OCI-LY7 (cell line): ENCODE measurements at regions not wholly inside any gene's neighbourhood (a gene's known extent, or its start where the extent isn't known, plus 50 kb on each side); places are given as distances from the start of the nearest gene placed in this dataset.

Source experiments
- BruUV-seq: library from RNA; stranded (reverse); fragments of 400-500 nt; replicated peaks from 2 replicates; lab custom pipeline; 2021; lab: Mats Ljungman, UMichigan
- CTCF ChIA-PET: fragments of 300-600 bp; sonication (Branson Sonifier 250); formaldehyde crosslinking; loops from one replicate; lab custom pipeline; 2022; ENCODE audit warnings: antibody characterized with exemption; ENCODE audit not compliant: unreplicated experiment; lab: Charles Lee
- POLR2A ChIA-PET: fragments of 300-600 bp; sonication (Branson Sonifier 250); formaldehyde crosslinking; loops from one replicate; lab custom pipeline; 2022; ENCODE audit warnings: antibody characterized with exemption; lab: Charles Lee
- DNase-seq: peaks from one replicate; pipeline ENCODE4 v3.0.0-alpha.2; 2015; ENCODE audit warnings: low spot score
- H2AFZ ChIP-seq: fragments of 200-600 bp; sonication (generic), shearing (Covaris generic); 2 replicates; pipeline ENCODE4 v1.6.1; 2014; ENCODE audit warnings: mild to moderate bottlenecking, antibody characterized with exemption, low read length, moderate library complexity
- H3K27ac ChIP-seq: fragments of 200-600 bp; sonication (generic); 2 replicates; pipeline ENCODE4 v1.5.1; 2014; ENCODE audit warnings: mixed run types, low read depth, mild to moderate bottlenecking, moderate library complexity, low read length, inconsistent platforms; ENCODE audit not compliant: poor library complexity, severe bottlenecking
- H3K36me3 ChIP-seq: fragments of 200-600 bp; sonication (generic); 2 replicates; pipeline ENCODE4 v1.6.1; 2014; ENCODE audit warnings: mild to moderate bottlenecking, antibody characterized with exemption, low read length, moderate library complexity, mixed read lengths; ENCODE audit not compliant: insufficient read depth
- H3K4me1 ChIP-seq: fragments of 200-600 bp; sonication (generic); 2 replicates; pipeline ENCODE4 v1.5.1; 2014; ENCODE audit warnings: mild to moderate bottlenecking, low read length; ENCODE audit not compliant: insufficient read depth, poor library complexity, severe bottlenecking
- H3K4me2 ChIP-seq: fragments of 200-600 bp; sonication (generic); 2 replicates; pipeline ENCODE4 v1.6.1; 2014; ENCODE audit warnings: mild to moderate bottlenecking, low read length
- H3K4me3 ChIP-seq: fragments of 200-600 bp; sonication (generic); 2 replicates; pipeline ENCODE4 v1.5.1; 2014; ENCODE audit warnings: mild to moderate bottlenecking, low read depth, low read length; ENCODE audit not compliant: poor library complexity, severe bottlenecking
- H3K79me2 ChIP-seq: fragments of 200-600 bp; sonication (generic); 2 replicates; pipeline ENCODE4 v1.6.1; 2016; ENCODE audit warnings: low read depth, mild to moderate bottlenecking, low read length, moderate library complexity, mixed read lengths; ENCODE audit not compliant: insufficient read depth
- H3K9me2 ChIP-seq: fragments of 200-600 bp; sonication (generic); 2 replicates; pipeline ENCODE4 v1.6.1; 2016; ENCODE audit warnings: mild to moderate bottlenecking, low read length, mixed read lengths; ENCODE audit not compliant: insufficient read depth
- H3K9me3 ChIP-seq: fragments of 200-600 bp; sonication (generic); 2 replicates; pipeline ENCODE4 v1.6.1; 2014; ENCODE audit warnings: mild to moderate bottlenecking, mixed run types, low read length, mixed read lengths
- H4K20me1 ChIP-seq: fragments of 200-600 bp; sonication (generic); 2 replicates; pipeline ENCODE4 v1.6.1; 2014; ENCODE audit warnings: mild to moderate bottlenecking, antibody characterized with exemption, low read length, moderate library complexity, mixed read lengths; ENCODE audit not compliant: insufficient read depth
- EZH2phosphoT487 ChIP-seq: fragments of 200-600 bp; sonication (generic); IDR thresholded peaks from 2 replicates; pipeline ENCODE4 v1.6.1; 2018; ENCODE audit warnings: low read depth, borderline replicate concordance, mild to moderate bottlenecking, mixed run types, antibody characterized with exemption, low read length, moderate library complexity, mixed read lengths
- intact Hi-C: fragments of 100-400 bp; cut with micrococcal nuclease; formaldehyde crosslinking; loops from one replicate; pipeline ENCODE4 v1.10.0; 2022; ENCODE audit not compliant: unreplicated experiment
- TF ChIP-seq, protein P1 (sequence below): fragments of 200-600 bp; sonication (generic); conservative IDR thresholded peaks from 2 replicates; pipeline ENCODE4 v1.5.1; 2014; ENCODE audit warnings: mild to moderate bottlenecking, antibody characterized with exemption, low read length, moderate library complexity, mixed read lengths

DNA sequence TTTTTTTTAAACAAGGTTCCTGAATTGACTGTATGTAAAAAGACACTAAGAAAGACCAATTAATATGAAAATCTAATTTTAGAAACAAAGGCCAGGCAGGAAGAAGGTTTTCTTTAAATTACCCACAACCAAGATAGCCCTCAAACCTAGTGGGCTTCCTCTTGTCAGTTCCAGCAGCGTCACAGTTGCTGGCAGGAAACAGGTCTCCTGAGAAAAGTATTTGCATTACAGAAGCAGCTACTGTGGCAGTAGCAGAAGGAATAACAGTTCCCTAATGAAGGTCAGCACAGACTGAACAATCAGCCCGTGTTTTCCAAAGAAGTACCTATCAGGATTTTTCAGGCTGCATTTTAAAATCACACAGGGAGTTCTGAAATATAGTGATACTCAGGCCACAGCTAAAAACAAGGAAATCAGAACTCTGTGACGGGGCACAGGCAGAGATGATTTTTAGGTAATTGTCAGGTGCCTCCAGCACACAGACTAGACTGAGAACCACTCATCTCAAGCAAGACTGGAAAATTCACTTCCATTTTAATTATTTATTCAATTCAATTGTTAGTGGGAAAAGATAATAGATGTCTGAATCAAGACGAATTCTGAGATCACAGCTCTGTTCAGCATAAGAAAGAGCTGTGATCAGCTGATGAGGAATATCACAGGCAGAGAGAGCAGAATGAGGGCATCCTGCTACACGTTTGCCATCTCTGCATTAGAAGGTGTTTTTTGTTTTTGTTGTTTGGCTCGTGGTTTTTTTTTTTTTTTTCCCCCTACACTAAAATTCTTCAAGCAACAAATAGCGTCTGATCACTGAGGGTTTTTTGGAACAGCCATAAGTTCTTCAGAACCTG lies 230.5 kb upstream of the KHDRBS2 start:
- H2AFZ ChIP-seq: peak overlapping the region; percentile 92
- peak overlapping the region; percentile 53 for H3K4me3 ChIP-seq
- peaks cover 18% of the 10 kb centered on the region for H3K4me1 ChIP-seq
- H3K9me3 ChIP-seq: no peaks in the 10 kb centered on the region
- ChIA-PET CTCF (no interaction called here), POLR2A (interaction anchor here (0.6 to 1.3 kb wide), 4 partner anchors 11 to 217 kb away, joined by 3 to 6 read pairs (median 4); no protein-coding TSS in a partner anchor)
- peak; percentile 75 for DNase-seq
- TF ChIP-seq, protein P1, sequence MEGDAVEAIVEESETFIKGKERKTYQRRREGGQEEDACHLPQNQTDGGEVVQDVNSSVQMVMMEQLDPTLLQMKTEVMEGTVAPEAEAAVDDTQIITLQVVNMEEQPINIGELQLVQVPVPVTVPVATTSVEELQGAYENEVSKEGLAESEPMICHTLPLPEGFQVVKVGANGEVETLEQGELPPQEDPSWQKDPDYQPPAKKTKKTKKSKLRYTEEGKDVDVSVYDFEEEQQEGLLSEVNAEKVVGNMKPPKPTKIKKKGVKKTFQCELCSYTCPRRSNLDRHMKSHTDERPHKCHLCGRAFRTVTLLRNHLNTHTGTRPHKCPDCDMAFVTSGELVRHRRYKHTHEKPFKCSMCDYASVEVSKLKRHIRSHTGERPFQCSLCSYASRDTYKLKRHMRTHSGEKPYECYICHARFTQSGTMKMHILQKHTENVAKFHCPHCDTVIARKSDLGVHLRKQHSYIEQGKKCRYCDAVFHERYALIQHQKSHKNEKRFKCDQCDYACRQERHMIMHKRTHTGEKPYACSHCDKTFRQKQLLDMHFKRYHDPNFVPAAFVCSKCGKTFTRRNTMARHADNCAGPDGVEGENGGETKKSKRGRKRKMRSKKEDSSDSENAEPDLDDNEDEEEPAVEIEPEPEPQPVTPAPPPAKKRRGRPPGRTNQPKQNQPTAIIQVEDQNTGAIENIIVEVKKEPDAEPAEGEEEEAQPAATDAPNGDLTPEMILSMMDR: no peak
- no peak for TF ChIP-seq EZH2phosphoT487
- H3K27ac ChIP-seq: peak overlapping the region; percentile 19
- H3K79me2 ChIP-seq: no peaks in the 10 kb centered on the region
- no peaks in the 10 kb centered on the region for H3K9me2 ChIP-seq
- peak overlapping the region; percentile 66 for H3K4me2 ChIP-seq
- H4K20me1 ChIP-seq: no peaks in the 10 kb centered on the region
- intact Hi-C loops: loop anchor here (5.0 kb wide), 2 partner anchors 124 to 219 kb away; no protein-coding TSS in a partner anchor
- H3K36me3 ChIP-seq: no peaks in the 10 kb centered on the region
- BruUV-seq: no TSS peak

DNA sequence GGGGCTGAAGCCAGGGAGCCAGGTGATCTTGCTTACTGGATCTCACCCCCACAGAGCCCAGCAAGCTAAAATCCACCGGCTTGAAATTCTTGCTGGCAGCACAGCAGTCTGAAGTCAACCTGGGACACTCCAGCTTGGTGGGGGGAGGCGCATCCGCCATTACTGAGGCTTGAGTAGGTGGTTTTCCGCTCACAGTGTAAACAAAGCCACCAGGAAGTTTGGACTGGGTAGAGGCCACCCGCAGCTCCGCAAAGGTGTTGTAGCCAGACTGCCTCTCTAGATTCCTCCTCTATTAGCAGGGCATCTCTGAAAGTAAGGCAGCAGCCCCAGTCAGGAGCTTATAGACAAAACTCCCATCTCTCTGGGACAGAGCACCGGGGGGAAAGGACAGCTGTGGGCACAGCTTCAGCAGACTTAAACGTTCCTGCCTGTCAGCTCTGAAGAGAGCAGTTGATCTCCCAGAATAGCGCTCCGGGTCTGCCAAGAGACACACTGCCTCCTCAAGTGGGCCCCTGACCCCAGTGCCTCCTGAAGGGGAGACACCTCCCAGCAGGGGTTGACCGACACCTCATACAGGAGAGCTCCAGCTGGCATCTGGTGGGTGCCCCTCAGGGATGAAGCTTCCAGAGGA lies 206.3 kb upstream of the KHDRBS2 start:
- H4K20me1 ChIP-seq: no peaks in the 10 kb centered on the region
- no peaks in the 10 kb centered on the region for H3K36me3 ChIP-seq
- H3K4me2 ChIP-seq: no peak overlapping the region
- DNase-seq: no peak
- no peak overlapping the region for H2AFZ ChIP-seq
- no peaks in the 10 kb centered on the region for H3K79me2 ChIP-seq
- ChIA-PET CTCF (no interaction called here), POLR2A (interaction anchor here (1.2 kb wide), 1 partner anchor 11 kb away, joined by 3 read pairs; no protein-coding TSS in a partner anchor)
- no peak overlapping the region for H3K27ac ChIP-seq
- BruUV-seq: no TSS peak
- no peaks in the 10 kb centered on the region for H3K9me3 ChIP-seq
- no peaks in the 10 kb centered on the region for H3K4me1 ChIP-seq
- intact Hi-C loops: no loop called here
- no peak overlapping the region for H3K4me3 ChIP-seq
- H3K9me2 ChIP-seq: no peaks in the 10 kb centered on the region
- TF ChIP-seq EZH2phosphoT487: no peak
- TF ChIP-seq, protein P1: no peak
